ENCODE measurements at regions not wholly inside any gene's neighbourhood (a gene's known extent, or its start where the extent isn't known, plus 50 kb on each side); places are given as distances from the start of the nearest gene placed in this dataset.

DNA sequence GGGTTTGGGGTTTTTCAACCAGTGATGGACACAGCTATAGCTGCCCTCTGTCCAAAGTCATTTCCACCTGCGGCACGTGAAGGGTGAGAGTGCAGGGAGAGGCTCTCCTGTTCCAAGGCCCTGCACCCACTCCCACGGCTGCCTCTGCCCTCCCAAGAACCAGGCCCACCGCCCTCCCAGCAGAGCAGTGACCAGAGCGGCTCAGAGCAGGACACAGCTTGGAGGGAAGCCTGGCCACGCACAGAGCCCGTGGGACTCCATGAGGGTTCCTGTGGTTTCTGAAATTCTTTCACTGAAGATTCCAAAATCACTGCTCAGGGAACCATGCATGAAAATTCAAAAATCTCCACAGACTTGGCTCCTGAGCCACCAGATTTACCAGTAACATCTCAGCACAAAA lies 67.3 kb upstream of the SALL3 start:
- in situ Hi-C loops (cut with HindIII; ENCODE audit: extremely low pct_ligation_motif_present, low pct_unique_long_range_greater_than_20kb), result no loop called here
- DNase-seq (ENCODE audit: low spot score), result no peak
- H2AFZ ChIP-seq (ENCODE audit: low read length), result no peak overlapping the region
- POLR2A ChIA-PET, result no interaction called here
- no peak overlapping the region for H3K27ac ChIP-seq (ENCODE audit: extremely low read length, insufficient read depth, low read length)
- H3K4me3 ChIP-seq (replicated peaks in 1 of 3; ENCODE audit: insufficient read depth in 1 of 3, low read depth in 2 of 3, low read length in 3 of 3), result no peak overlapping the region
- H3K27me3 ChIP-seq (ENCODE audit: control insufficient read depth in 1 of 2, insufficient read depth in 2 of 2, low read length in 2 of 2), result peaks cover 2 to 31% of the 10 kb centered on the region in 2 experiments; a peak in 4 of 5 replicates
- H3K9me3 ChIP-seq (ENCODE audit: low read length), result no peaks in the 10 kb centered on the region
- ATAC-seq, result no peak
- no peak overlapping the region for H3K4me2 ChIP-seq (ENCODE audit: low read depth, low read length)
- no peaks in the 10 kb centered on the region for H3K36me3 ChIP-seq (replicated peaks in 1 of 2; ENCODE audit: control insufficient read depth in 1 of 2, insufficient read depth in 2 of 2, low read length in 2 of 2)
- H4K20me1 ChIP-seq (ENCODE audit: insufficient read depth, low read length), result no peaks in the 10 kb centered on the region
- H3K4me1 ChIP-seq (ENCODE audit: insufficient read depth, low read length), result no peaks in the 10 kb centered on the region
- no peaks in the 10 kb centered on the region for H3K79me2 ChIP-seq (ENCODE audit: insufficient read depth, low read length)
- BruUV-seq (replicated peaks), result no TSS peak
- CTCF ChIA-PET (ENCODE audit: low intra/inter-chr PET ratio, low total read pairs), result no interaction called here
- TF ChIP-seq ZNF709 (CRISPR knock-in tag; IDR thresholded peaks at IDR 0.05), result no peak
- TF ChIP-seq ZBTB3 (CRISPR knock-in tag; IDR thresholded peaks at IDR 0.05; ENCODE audit: borderline replicate concordance, low read depth), result no peak
- no peak for TF ChIP-seq ZNF563 (CRISPR knock-in tag; IDR thresholded peaks at IDR 0.05)
- TF ChIP-seq HNRNPLL (IDR thresholded peaks at IDR 0.05; ENCODE audit: low read depth, low read length, poor library complexity, severe bottlenecking), result no peak
- TF ChIP-seq ZNF383 (CRISPR knock-in tag; IDR thresholded peaks at IDR 0.05; ENCODE audit: borderline replicate concordance), result no peak
- TF ChIP-seq SYNCRIP (IDR thresholded peaks at IDR 0.05; ENCODE audit: insufficient read depth, low read depth, low read length), result no peak
- no peak for TF ChIP-seq RBFOX2 (IDR thresholded peaks at IDR 0.05; ENCODE audit: low read depth, low read length)
- no peak for TF ChIP-seq THAP11 (CRISPR knock-in tag; IDR thresholded peaks at IDR 0.05)
- TF ChIP-seq, protein P1, sequence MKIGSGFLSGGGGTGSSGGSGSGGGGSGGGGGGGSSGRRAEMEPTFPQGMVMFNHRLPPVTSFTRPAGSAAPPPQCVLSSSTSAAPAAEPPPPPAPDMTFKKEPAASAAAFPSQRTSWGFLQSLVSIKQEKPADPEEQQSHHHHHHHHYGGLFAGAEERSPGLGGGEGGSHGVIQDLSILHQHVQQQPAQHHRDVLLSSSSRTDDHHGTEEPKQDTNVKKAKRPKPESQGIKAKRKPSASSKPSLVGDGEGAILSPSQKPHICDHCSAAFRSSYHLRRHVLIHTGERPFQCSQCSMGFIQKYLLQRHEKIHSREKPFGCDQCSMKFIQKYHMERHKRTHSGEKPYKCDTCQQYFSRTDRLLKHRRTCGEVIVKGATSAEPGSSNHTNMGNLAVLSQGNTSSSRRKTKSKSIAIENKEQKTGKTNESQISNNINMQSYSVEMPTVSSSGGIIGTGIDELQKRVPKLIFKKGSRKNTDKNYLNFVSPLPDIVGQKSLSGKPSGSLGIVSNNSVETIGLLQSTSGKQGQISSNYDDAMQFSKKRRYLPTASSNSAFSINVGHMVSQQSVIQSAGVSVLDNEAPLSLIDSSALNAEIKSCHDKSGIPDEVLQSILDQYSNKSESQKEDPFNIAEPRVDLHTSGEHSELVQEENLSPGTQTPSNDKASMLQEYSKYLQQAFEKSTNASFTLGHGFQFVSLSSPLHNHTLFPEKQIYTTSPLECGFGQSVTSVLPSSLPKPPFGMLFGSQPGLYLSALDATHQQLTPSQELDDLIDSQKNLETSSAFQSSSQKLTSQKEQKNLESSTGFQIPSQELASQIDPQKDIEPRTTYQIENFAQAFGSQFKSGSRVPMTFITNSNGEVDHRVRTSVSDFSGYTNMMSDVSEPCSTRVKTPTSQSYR (CRISPR knock-in tag; IDR thresholded peaks at IDR 0.05; ENCODE audit: borderline replicate concordance), result no peak
- TF ChIP-seq KMT2A (CRISPR knock-in tag; IDR thresholded peaks at IDR 0.05), result no peak
- TF ChIP-seq, protein P2, sequence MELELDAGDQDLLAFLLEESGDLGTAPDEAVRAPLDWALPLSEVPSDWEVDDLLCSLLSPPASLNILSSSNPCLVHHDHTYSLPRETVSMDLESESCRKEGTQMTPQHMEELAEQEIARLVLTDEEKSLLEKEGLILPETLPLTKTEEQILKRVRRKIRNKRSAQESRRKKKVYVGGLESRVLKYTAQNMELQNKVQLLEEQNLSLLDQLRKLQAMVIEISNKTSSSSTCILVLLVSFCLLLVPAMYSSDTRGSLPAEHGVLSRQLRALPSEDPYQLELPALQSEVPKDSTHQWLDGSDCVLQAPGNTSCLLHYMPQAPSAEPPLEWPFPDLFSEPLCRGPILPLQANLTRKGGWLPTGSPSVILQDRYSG (CRISPR knock-in tag; IDR thresholded peaks at IDR 0.05), result no peak
- no peak for TF ChIP-seq CCAR2 (optimal IDR thresholded peaks at IDR 0.05; ENCODE audit: low read depth, low read length)
- TF ChIP-seq IKZF4 (CRISPR knock-in tag; IDR thresholded peaks at IDR 0.05; ENCODE audit: borderline replicate concordance, low read depth, not compliant biosample characterization), result no peak
- H3K9ac ChIP-seq (ENCODE audit: insufficient read depth, low read depth, low read length), result no peak overlapping the region
- intact Hi-C loops (cut with micrococcal nuclease; ENCODE audit: unreplicated experiment), result no loop called here
- FAIRE-seq, result no peak
- 4% methylated on average over 7 of the region's 7 CpGs for WGBS (ENCODE audit: low lambda C conversion rate)

All from HepG2 (cell line).